Vagina (tissue), 2 donors: ENCODE measurements at regions not wholly inside any gene's neighbourhood (a gene's known extent, or its start where the extent isn't known, plus 50 kb on each side); places are given as distances from the start of the nearest gene placed in this dataset.
"Not testable (repeated sequence)": the region's sequence is repeated elsewhere in the genome, so short reads cannot be mapped to it uniquely, and the experiment has no call there.

Experiments used
- DNase-seq, 2 donors: peaks; one replicate each; pipeline ENCODE4 v3.0.0-alpha.2; 2017; ENCODE audit errors: extremely low spot score in 2 of 2
- H3K27ac ChIP-seq: fragments of 200-600 bp; sonication (generic); one replicate; pipeline ENCODE4 v1.5.1; 2019
- H3K27me3 ChIP-seq: fragments of 200-600 bp; sonication (generic); one replicate; pipeline ENCODE4 v1.5.1; 2019
- H3K36me3 ChIP-seq, 2 donors: fragments of 200-600 bp; sonication (generic); one replicate each; pipeline ENCODE4 v1.5.1; 2017 to 2019
- H3K4me1 ChIP-seq: fragments of 200-600 bp; sonication (generic); one replicate; pipeline ENCODE4 v1.5.1; 2019
- H3K4me3 ChIP-seq, 2 donors: fragments of 200-600 bp; sonication (generic); 1 replicate in 1 of 2; 2 replicates in 1 of 2; pipeline ENCODE4 v1.5.1; 2016 to 2019
- H3K9me3 ChIP-seq: fragments of 200-600 bp; sonication (generic); one replicate; pipeline ENCODE4 v1.5.1; 2019
- POLR2A ChIP-seq, 2 donors: fragments of 450-650 bp; IDR thresholded peaks; one replicate each; pipeline ENCODE4 v1.6.1; 2017; ENCODE audit warnings: antibody characterized with exemption in 2 of 2, mild to moderate bottlenecking in 2 of 2, moderate library complexity in 2 of 2
- POLR2AphosphoS5 ChIP-seq, 2 donors: sonication (generic); formaldehyde crosslinking; IDR thresholded peaks; one replicate each; pipeline ENCODE4 v1.9.0; 2017; ENCODE audit warnings: antibody characterized with exemption in 2 of 2, mild to moderate bottlenecking in 2 of 2, low read depth in 1 of 2; ENCODE audit not compliant: insufficient read depth in 1 of 2
- intact Hi-C: fragments of 100-400 bp; cut with DNase I; formaldehyde crosslinking; loops from one replicate; pipeline ENCODE4 v1.15.1; 2023
- TF ChIP-seq, protein P1 (sequence below), 3 experiments: fragments of 450-650 bp in 2 of 3; fragments of 200-600 bp in 1 of 3; sonication (generic) in 1 of 3; IDR thresholded peaks; one replicate each; pipeline ENCODE4 v1.5.1; 2017 to 2019; ENCODE audit warnings: antibody characterized with exemption in 3 of 3, mild to moderate bottlenecking in 2 of 3, moderate library complexity in 2 of 3

DNA sequence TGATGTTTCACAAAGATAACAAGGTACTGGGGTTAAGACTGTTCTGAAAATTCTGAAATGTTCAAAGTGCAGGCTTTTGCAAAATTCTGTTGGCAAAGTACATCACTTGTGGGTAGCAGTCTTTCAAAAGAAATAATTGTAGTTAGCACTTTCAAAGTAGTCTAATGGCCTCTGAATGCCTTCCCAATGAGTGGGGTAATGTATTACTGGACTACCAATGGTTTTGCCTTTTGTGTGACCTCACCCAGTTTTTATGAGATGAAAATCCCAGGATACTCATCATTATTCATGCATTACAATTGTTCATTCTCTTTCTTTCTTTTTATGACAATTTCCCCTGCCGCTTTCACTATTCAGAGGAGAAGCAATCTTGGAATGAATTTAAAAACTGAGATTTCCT is 686.1 kb downstream of the GLUD2 start:
- DNase-seq = no peak
- Histone ChIP-seq H3K9me3 (no peaks in the 10 kb centered on the region), H3K27ac (no peak overlapping the region), H3K36me3 (no peaks in the 10 kb centered on the region), H3K27me3 (no peaks in the 10 kb centered on the region), H3K4me1 (no peaks in the 10 kb centered on the region), H3K4me3 (no peak overlapping the region)
- TF ChIP-seq, protein P1, sequence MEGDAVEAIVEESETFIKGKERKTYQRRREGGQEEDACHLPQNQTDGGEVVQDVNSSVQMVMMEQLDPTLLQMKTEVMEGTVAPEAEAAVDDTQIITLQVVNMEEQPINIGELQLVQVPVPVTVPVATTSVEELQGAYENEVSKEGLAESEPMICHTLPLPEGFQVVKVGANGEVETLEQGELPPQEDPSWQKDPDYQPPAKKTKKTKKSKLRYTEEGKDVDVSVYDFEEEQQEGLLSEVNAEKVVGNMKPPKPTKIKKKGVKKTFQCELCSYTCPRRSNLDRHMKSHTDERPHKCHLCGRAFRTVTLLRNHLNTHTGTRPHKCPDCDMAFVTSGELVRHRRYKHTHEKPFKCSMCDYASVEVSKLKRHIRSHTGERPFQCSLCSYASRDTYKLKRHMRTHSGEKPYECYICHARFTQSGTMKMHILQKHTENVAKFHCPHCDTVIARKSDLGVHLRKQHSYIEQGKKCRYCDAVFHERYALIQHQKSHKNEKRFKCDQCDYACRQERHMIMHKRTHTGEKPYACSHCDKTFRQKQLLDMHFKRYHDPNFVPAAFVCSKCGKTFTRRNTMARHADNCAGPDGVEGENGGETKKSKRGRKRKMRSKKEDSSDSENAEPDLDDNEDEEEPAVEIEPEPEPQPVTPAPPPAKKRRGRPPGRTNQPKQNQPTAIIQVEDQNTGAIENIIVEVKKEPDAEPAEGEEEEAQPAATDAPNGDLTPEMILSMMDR (IDR thresholded peaks at IDR 0.05) = no peak
- no peak for TF ChIP-seq POLR2AphosphoS5 (IDR thresholded peaks at IDR 0.05; ENCODE audit: insufficient read depth in 1 of 2, low read depth in 1 of 2)
- no peak for TF ChIP-seq POLR2A (IDR thresholded peaks at IDR 0.05)
- intact Hi-C loops = no loop called here

DNA sequence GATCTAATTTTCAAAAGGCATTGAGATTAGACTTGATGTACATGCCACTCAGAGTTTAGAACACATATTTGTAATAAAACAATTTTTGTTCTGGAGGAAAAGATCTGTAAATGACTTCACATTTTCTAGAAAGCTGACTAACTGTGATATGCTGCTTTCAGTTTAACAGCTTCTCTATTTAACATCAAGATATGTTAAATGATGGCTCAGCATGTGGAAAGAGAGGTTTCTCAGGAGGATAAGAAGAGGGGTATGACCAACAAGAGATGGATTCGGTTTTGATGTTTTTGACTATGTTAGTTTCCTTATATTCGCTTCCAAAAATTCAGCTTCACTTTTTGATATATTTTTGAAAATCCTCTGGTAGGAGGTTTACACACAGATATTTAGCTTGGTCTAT is 698.7 kb downstream of the GLUD2 start:
- Histone ChIP-seq H3K27me3 (no peaks in the 10 kb centered on the region), H3K36me3 (no peaks in the 10 kb centered on the region), H3K27ac (no peak overlapping the region), H3K4me1 (no peaks in the 10 kb centered on the region), H3K9me3 (no peaks in the 10 kb centered on the region), H3K4me3 (no peak overlapping the region)
- no peak for DNase-seq
- TF ChIP-seq, protein P1 (IDR thresholded peaks at IDR 0.05) = no peak
- intact Hi-C loops = no loop called here

GRCh38 chrX:121753602-121754001 is 706.2 kb downstream of the GLUD2 start:
- H3K4me3 ChIP-seq, DNase-seq, H3K27ac ChIP-seq, intact Hi-C loops, H3K9me3 ChIP-seq, H3K4me1 ChIP-seq, H3K27me3 ChIP-seq, H3K36me3 ChIP-seq: not testable (repeated sequence)

DNA sequence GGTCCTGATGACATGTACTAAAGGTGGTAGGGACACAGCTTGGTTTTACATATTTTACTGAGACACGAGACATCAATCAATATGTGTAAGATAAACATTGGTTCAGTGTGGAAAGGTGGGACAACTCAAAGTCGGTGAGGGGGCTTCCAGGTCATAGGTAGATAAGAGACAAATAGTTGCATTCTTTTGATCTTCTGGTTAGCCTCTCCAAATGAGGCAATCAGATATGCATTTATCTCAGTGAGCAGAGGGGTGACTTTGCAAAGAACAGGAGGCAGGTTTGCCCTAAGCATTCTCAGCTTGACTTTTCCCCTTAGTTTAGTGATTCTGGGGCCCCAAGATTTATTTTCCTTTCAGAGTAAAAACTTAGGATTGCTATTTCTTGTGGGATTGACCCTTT is 706.9 kb downstream of the GLUD2 start:
- no peaks in the 10 kb centered on the region for H3K27me3 ChIP-seq
- intact Hi-C loops = no loop called here
- no peak for TF ChIP-seq POLR2AphosphoS5 (IDR thresholded peaks at IDR 0.05; ENCODE audit: insufficient read depth in 1 of 2, low read depth in 1 of 2)
- TF ChIP-seq POLR2A (IDR thresholded peaks at IDR 0.05) = no peak
- TF ChIP-seq, protein P1 (IDR thresholded peaks at IDR 0.05) = no peak
- no peak overlapping the region for H3K27ac ChIP-seq
- no peak for DNase-seq
- H3K9me3 ChIP-seq = no peaks in the 10 kb centered on the region
- H3K4me1 ChIP-seq = no peaks in the 10 kb centered on the region
- no peak overlapping the region for H3K4me3 ChIP-seq
- H3K36me3 ChIP-seq = no peaks in the 10 kb centered on the region

DNA sequence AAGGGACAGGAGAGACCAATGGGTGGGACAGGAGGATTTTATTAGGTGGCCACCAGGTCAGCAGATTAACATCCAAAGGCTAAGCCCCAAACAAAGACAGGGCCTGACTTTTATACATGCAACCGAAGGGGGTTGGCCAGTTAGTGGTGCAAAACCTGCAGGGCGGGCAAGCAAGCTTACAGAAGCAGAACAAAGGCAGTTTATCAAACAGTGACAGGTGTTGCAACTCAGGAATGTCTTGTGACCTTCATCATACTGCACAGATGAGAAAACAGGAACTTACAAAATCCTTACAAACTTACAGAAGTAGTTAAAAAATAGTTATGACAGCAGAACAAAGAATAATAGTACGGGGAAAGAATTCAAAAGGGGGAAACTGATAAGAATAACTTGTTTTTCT is 708.1 kb downstream of the GLUD2 start:
- no peaks in the 10 kb centered on the region for H3K9me3 ChIP-seq
- H3K27ac ChIP-seq = no peak overlapping the region

More for the DNA sequence above, 708.1 kb downstream of the GLUD2 start:
- Histone ChIP-seq H3K4me1 (no peaks in the 10 kb centered on the region), H3K27me3 (no peaks in the 10 kb centered on the region), H3K36me3 (no peaks in the 10 kb centered on the region), H3K4me3 (no peak overlapping the region)
- intact Hi-C loops = no loop called here
- no peak for TF ChIP-seq POLR2A (IDR thresholded peaks at IDR 0.05)
- TF ChIP-seq POLR2AphosphoS5 (IDR thresholded peaks at IDR 0.05; ENCODE audit: insufficient read depth in 1 of 2, low read depth in 1 of 2) = no peak
- TF ChIP-seq, protein P1 (IDR thresholded peaks at IDR 0.05) = no peak
- DNase-seq = no peak
